ENCODE measurements at regions not wholly inside any gene's neighbourhood (a gene's known extent, or its start where the extent isn't known, plus 50 kb on each side); places are given as distances from the start of the nearest gene placed in this dataset.

DNA sequence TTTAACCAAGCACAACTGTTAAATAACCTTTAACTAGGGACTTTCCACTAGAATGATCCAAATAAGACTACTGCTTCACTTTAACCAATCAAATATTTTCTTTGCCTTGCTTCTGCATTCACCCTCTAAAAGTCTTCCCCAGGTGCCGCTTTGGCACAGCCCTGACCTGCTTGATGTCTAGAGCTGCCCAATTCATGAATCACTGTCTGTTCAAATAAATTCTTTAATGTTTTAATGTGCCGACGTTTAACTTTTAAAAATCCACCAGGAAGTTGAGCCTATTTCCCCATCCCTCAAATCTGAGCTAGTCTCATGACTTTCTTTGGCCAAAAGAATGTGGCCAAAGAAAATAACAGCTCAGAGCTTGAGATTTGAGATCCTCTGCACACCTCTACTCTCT, 277.8 kb upstream of the SOX9 start:
- intact Hi-C loops (cut with DNase I), result no loop called here
- no peaks in the 10 kb centered on the region for H3K27me3 ChIP-seq
- ATAC-seq (no peak), DNase-seq (no peak)
- H3K9me3 ChIP-seq, result peaks cover 0 to 14% (median 0%) of the 10 kb centered on the region in 11 donors
- TF ChIP-seq CTCF (IDR thresholded peaks at IDR 0.05), result no peak
- no peaks in the 10 kb centered on the region for H3K36me3 ChIP-seq
- H3K4me3 ChIP-seq, result no peak overlapping the region
- H3K27ac ChIP-seq, result no peak overlapping the region
- WGBS, 2 donors, result 93 to 94% methylated on average over 3 of the region's 3 CpGs
- no peaks in the 10 kb centered on the region for H3K4me1 ChIP-seq

DNA sequence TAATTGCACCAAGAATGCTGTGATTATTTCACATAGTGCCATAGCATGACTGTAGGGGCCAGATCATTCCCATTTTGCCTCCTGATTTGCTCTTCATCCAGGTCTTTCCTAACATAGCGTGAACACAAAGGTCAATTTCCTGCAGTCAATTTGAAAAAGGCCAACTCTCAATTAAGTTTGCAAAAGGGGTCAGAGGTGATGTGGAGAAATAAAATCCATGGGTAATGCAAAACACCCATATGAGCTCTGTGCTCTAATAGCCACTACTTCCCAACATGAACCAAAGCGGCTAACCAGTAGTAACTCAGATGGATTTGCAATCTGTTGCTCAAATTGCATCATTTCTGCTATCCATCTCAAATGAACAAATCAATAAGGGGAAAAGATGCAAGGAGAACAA, 275.5 kb upstream of the SOX9 start:
- no peaks in the 10 kb centered on the region for H3K36me3 ChIP-seq
- no peak overlapping the region for H3K4me3 ChIP-seq
- peaks cover 0 to 14% (median 0%) of the 10 kb centered on the region in 11 donors for H3K9me3 ChIP-seq
- H3K27me3 ChIP-seq, result no peaks in the 10 kb centered on the region
- ATAC-seq, result no peak
- H3K27ac ChIP-seq, result no peak overlapping the region
- 94 to 95% methylated on average over 2 of the region's 2 CpGs for WGBS, 2 donors
- H3K4me1 ChIP-seq, result no peaks in the 10 kb centered on the region
- TF ChIP-seq CTCF (IDR thresholded peaks at IDR 0.05), result no peak
- no peak for DNase-seq
- intact Hi-C loops (cut with DNase I), result no loop called here

DNA sequence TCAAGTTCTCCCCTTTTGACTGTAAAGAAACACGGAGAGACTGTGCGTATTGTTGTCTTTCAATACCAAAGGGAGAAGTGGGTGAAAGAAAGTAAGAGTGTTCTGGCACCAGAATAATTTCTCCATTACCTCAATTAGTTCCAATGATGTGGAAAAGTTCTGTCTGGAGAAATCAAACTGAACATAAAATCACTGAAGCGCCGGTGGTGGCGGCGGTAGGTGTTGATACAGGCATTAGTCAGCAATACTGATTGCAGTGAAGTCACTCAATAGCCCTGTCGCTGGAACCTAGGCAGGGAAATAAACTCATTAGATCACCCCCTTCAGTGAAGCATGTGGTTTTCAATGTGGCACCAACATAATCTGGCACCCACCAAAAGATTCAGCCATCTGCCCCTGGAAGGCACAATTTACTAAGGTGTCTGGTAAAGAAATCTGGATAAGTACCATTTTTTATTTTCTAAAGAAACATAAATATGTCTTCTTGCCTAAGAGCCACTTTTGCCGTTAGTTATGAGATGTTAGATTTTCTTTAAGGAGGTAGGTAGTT, 274.2 kb upstream of the SOX9 start:
- intact Hi-C loops (cut with DNase I), result no loop called here

DNA sequence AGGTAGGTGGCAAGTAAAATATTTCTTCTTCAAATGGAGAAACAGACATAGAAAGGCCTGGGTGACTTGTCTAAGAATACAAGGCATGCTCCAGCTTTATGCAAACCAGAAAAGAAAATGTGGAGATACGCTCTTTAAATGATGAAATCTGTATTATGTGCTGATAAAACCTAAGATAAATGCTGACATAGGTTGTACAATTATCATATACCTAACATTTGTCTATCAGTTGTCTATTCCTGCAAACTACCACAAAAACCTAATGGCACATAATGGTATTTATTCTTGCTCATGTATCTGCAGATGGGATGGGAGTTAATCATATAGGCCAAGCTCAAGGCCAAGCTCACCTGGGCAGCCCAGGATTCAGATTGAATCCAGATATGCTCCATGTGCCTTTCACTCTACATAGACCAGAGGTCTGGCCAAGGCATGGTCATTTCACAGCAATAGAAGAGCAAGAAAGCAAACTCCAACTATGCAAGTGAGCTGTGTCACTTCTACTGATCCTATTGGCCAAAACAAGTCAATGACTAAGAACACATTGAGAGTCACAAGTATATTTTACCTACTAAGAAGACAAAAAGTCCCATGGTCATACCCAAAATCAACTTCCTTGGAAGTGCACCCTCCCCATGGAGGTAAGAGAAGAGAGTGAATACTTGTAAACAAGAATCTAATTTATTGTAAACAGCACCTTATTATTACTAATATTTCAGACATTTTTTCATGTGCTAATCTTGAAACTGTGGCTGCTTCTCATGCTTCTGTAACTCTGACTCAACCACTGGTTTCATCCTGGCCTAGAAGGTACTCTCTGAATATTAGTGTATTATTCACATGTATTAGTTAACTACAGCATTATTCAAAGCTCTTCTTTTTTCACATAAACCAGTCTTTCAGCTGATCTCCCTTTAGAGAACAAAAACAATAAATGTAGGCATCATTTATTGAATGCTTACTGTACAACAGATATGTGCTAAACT, 270.7 kb upstream of the SOX9 start:
- no peaks in the 10 kb centered on the region for H3K27me3 ChIP-seq
- no peak for TF ChIP-seq CTCF (IDR thresholded peaks at IDR 0.05)
- no peaks in the 10 kb centered on the region for H3K4me1 ChIP-seq
- H3K9me3 ChIP-seq, result no peaks in the 10 kb centered on the region
- no peak overlapping the region for H3K4me3 ChIP-seq
- H3K27ac ChIP-seq, result no peak overlapping the region
- H3K36me3 ChIP-seq, result no peaks in the 10 kb centered on the region
- DNase-seq (no peak), ATAC-seq (no peak)
- intact Hi-C loops (cut with DNase I), result no loop called here
- WGBS, 2 donors, result 60 to 94% methylated on average over 1 of the region's 1 CpG

More for the DNA sequence above, 274.2 kb upstream of the SOX9 start:
- WGBS, 2 donors, result 89% methylated on average over 8 of the region's 8 CpGs
- no peak for ATAC-seq
- TF ChIP-seq CTCF (IDR thresholded peaks at IDR 0.05), result no peak
- H3K4me1 ChIP-seq, result no peaks in the 10 kb centered on the region
- no peak overlapping the region for H3K4me3 ChIP-seq
- DNase-seq, result no peak
- no peak overlapping the region for H3K27ac ChIP-seq
- peaks cover 0 to 14% (median 0%) of the 10 kb centered on the region in 11 donors for H3K9me3 ChIP-seq
- H3K27me3 ChIP-seq, result no peaks in the 10 kb centered on the region
- H3K36me3 ChIP-seq, result no peaks in the 10 kb centered on the region
